ENCODE measurements at regions not wholly inside any gene's neighbourhood (a gene's known extent, or its start where the extent isn't known, plus 50 kb on each side); places are given as distances from the start of the nearest gene placed in this dataset.

GRCh38 chr16:7185165-7185564 lies 147.5 kb upstream of the RBFOX1 start:
- TF ChIP-seq CTCF (IDR thresholded peaks at IDR 0.05 in 4 of 5, conservative IDR thresholded peaks at IDR 0.05 in 1 of 5) (no peak), POLR2A (IDR thresholded peaks at IDR 0.05) (no peak)
